ENCODE measurements at regions not wholly inside any gene's neighbourhood (a gene's known extent, or its start where the extent isn't known, plus 50 kb on each side); places are given as distances from the start of the nearest gene placed in this dataset.

GRCh38 chr5:120093178-120093577 lies 370.9 kb upstream of the PRR16 start:
- CTCF ChIA-PET, result no interaction called here

DNA sequence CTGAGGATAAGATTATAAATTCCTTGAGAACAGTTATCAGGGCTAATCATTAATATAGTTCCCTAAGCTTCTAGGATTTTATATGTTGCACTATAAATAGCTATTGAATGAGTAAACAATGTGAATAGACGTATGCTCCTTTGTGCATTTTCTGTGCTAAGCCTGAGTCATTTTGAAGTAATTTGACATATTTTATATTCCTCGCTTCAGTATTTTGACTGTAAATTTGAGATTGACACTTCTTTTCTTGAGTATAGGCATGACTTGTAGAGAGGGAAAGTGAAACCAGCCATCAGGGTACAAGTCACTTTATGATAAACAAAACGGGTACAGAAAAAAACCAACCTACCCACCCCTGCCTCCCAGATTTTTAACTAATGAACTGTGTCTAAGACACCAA lies 367.7 kb upstream of the PRR16 start:
- no TSS peak for BruUV-seq (replicated peaks)
- H3K4me3 ChIP-seq (ENCODE audit: low read depth, low read length, poor library complexity, severe bottlenecking), result no peak overlapping the region
- H3K36me3 ChIP-seq (ENCODE audit: insufficient read depth, low read length, poor library complexity, severe bottlenecking), result no peaks in the 10 kb centered on the region
- no peaks in the 10 kb centered on the region for H3K27me3 ChIP-seq (replicated peaks; ENCODE audit: insufficient read depth, low read depth, low read length, poor library complexity)
- H3K9me3 ChIP-seq (ENCODE audit: low read depth, low read length, poor library complexity, severe bottlenecking), result no peaks in the 10 kb centered on the region
- DNase-seq (ENCODE audit: low spot score), result no peak
- POLR2A ChIA-PET (ENCODE audit: low non-redundant PET), result no interaction called here
- H3K27ac ChIP-seq (ENCODE audit: low read depth, low read length, poor library complexity, severe bottlenecking), result no peak overlapping the region
- no peak for TF ChIP-seq EZH2 (IDR thresholded peaks at IDR 0.05; ENCODE audit: borderline replicate concordance, low read depth, low read length, poor library complexity, severe bottlenecking)
- TF ChIP-seq, protein P1, sequence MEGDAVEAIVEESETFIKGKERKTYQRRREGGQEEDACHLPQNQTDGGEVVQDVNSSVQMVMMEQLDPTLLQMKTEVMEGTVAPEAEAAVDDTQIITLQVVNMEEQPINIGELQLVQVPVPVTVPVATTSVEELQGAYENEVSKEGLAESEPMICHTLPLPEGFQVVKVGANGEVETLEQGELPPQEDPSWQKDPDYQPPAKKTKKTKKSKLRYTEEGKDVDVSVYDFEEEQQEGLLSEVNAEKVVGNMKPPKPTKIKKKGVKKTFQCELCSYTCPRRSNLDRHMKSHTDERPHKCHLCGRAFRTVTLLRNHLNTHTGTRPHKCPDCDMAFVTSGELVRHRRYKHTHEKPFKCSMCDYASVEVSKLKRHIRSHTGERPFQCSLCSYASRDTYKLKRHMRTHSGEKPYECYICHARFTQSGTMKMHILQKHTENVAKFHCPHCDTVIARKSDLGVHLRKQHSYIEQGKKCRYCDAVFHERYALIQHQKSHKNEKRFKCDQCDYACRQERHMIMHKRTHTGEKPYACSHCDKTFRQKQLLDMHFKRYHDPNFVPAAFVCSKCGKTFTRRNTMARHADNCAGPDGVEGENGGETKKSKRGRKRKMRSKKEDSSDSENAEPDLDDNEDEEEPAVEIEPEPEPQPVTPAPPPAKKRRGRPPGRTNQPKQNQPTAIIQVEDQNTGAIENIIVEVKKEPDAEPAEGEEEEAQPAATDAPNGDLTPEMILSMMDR (conservative IDR thresholded peaks at IDR 0.05; ENCODE audit: low read depth, low read length), result no peak
- CTCF ChIA-PET, result no interaction called here
- intact Hi-C loops (cut with micrococcal nuclease; ENCODE audit: unreplicated experiment), result no loop called here
- no peaks in the 10 kb centered on the region for H3K4me1 ChIP-seq (ENCODE audit: insufficient read depth, low read length, poor library complexity, severe bottlenecking)

More at GRCh38 chr5:120093178-120093577, 370.9 kb upstream of the PRR16 start:
- no peaks in the 10 kb centered on the region for H3K4me1 ChIP-seq (ENCODE audit: insufficient read depth, low read length, poor library complexity, severe bottlenecking)
- H3K9me3 ChIP-seq (ENCODE audit: low read depth, low read length, poor library complexity, severe bottlenecking), result no peaks in the 10 kb centered on the region
- no peak overlapping the region for H3K27ac ChIP-seq (ENCODE audit: low read depth, low read length, poor library complexity, severe bottlenecking)
- intact Hi-C loops (cut with micrococcal nuclease; ENCODE audit: unreplicated experiment), result no loop called here
- no peak for DNase-seq (ENCODE audit: low spot score)
- no peaks in the 10 kb centered on the region for H3K36me3 ChIP-seq (ENCODE audit: insufficient read depth, low read length, poor library complexity, severe bottlenecking)
- H3K27me3 ChIP-seq (replicated peaks; ENCODE audit: insufficient read depth, low read depth, low read length, poor library complexity), result no peaks in the 10 kb centered on the region
- BruUV-seq (replicated peaks), result no TSS peak
- POLR2A ChIA-PET (ENCODE audit: low non-redundant PET), result no interaction called here
- no peak for TF ChIP-seq EZH2 (IDR thresholded peaks at IDR 0.05; ENCODE audit: borderline replicate concordance, low read depth, low read length, poor library complexity, severe bottlenecking)
- TF ChIP-seq, protein P1 (conservative IDR thresholded peaks at IDR 0.05; ENCODE audit: low read depth, low read length), result no peak
- no peak overlapping the region for H3K4me3 ChIP-seq (ENCODE audit: low read depth, low read length, poor library complexity, severe bottlenecking)

DNA sequence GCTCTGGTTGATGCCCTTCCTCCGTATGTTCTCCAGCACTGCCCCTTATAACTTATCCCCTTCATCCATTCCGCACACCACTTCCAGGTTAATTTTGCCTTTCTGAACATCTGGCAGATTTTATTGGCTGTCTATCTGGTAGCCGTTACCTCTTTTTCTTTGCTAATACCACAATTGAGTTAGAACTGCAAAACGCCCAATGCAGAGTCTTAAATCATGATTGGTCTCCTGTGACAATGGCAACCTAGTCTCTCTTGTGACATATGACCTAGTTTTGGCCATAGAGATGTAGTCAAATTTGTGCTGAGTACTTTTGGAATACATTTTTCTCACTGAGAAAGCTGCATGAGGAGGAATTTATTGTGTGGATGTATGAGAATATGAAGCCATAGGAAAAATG lies 365.7 kb upstream of the PRR16 start:
- intact Hi-C loops (cut with micrococcal nuclease; ENCODE audit: unreplicated experiment), result no loop called here
- ChIA-PET CTCF (no interaction called here), POLR2A (ENCODE audit: low non-redundant PET) (no interaction called here)
- TF ChIP-seq EZH2 (IDR thresholded peaks at IDR 0.05; ENCODE audit: borderline replicate concordance, low read depth, low read length, poor library complexity, severe bottlenecking), result no peak
- TF ChIP-seq, protein P1 (conservative IDR thresholded peaks at IDR 0.05; ENCODE audit: low read depth, low read length), result no peak
- Histone ChIP-seq H3K4me1 (ENCODE audit: insufficient read depth, low read length, poor library complexity, severe bottlenecking) (no peaks in the 10 kb centered on the region), H3K27me3 (replicated peaks; ENCODE audit: insufficient read depth, low read depth, low read length, poor library complexity) (no peaks in the 10 kb centered on the region), H3K4me3 (ENCODE audit: low read depth, low read length, poor library complexity, severe bottlenecking) (no peak overlapping the region), H3K36me3 (ENCODE audit: insufficient read depth, low read length, poor library complexity, severe bottlenecking) (no peaks in the 10 kb centered on the region), H3K27ac (ENCODE audit: low read depth, low read length, poor library complexity, severe bottlenecking) (no peak overlapping the region), H3K9me3 (ENCODE audit: low read depth, low read length, poor library complexity, severe bottlenecking) (no peaks in the 10 kb centered on the region)
- BruUV-seq (replicated peaks), result no TSS peak
- no peak for DNase-seq (ENCODE audit: low spot score)
